Activated CD4-positive, alpha-beta T cell treated with anti-CD3 and anti-CD28 coated beads, Interleukin-2, amount 10 ng/mL, durations not matched to agents 24 days and 14 days (primary cell): ENCODE measurements at regions not wholly inside any gene's neighbourhood (a gene's known extent, or its start where the extent isn't known, plus 50 kb on each side); places are given as distances from the start of the nearest gene placed in this dataset.

Source experiments
- DNase-seq: peaks from one replicate; pipeline ENCODE4 v3.0.0; 2022
- H3K27ac Mint-ChIP-seq: one replicate; pipeline ENCODE4 v1.8.0; 2022; ENCODE audit warnings: mild to moderate bottlenecking, mixed read lengths
- H3K27me3 Mint-ChIP-seq: one replicate; pipeline ENCODE4 v1.8.0; 2022; ENCODE audit warnings: mixed read lengths
- H3K36me3 Mint-ChIP-seq: one replicate; pipeline ENCODE4 v1.8.0; 2022; ENCODE audit warnings: low read depth, mild to moderate bottlenecking, mixed read lengths
- H3K4me1 Mint-ChIP-seq: one replicate; pipeline ENCODE4 v1.8.0; 2021; ENCODE audit warnings: mixed read lengths
- H3K4me3 Mint-ChIP-seq: one replicate; pipeline ENCODE4 v1.8.0; 2022; ENCODE audit warnings: mild to moderate bottlenecking, moderate library complexity, mixed read lengths
- H3K9me3 Mint-ChIP-seq: one replicate; pipeline ENCODE4 v1.8.0; 2021; ENCODE audit warnings: mixed read lengths
- intact Hi-C: fragments of 100-400 bp; cut with micrococcal nuclease; formaldehyde crosslinking; loops from one replicate; pipeline ENCODE4 v1.15.1; 2023

GRCh38 chr20:63116412-63117106, 99.4 kb downstream of the YTHDF1 start:
- DNase-seq = peak; percentile 74
- no peak overlapping the region for H3K4me3 Mint-ChIP-seq
- H3K9me3 Mint-ChIP-seq = peaks cover 4% of the 10 kb centered on the region
- intact Hi-C loops = no loop called here
- H3K27ac Mint-ChIP-seq = no peak overlapping the region
- no peaks in the 10 kb centered on the region for H3K27me3 Mint-ChIP-seq
- no peaks in the 10 kb centered on the region for H3K4me1 Mint-ChIP-seq
- H3K36me3 Mint-ChIP-seq = no peaks in the 10 kb centered on the region

GRCh38 chr20:63115651-63116411, 100.1 kb downstream of the YTHDF1 start:
- H3K4me1 Mint-ChIP-seq = no peaks in the 10 kb centered on the region
- H3K9me3 Mint-ChIP-seq = peaks cover 4% of the 10 kb centered on the region
- DNase-seq = no peak
- H3K27me3 Mint-ChIP-seq = no peaks in the 10 kb centered on the region
- no peak overlapping the region for H3K4me3 Mint-ChIP-seq
- H3K27ac Mint-ChIP-seq = no peak overlapping the region
- H3K36me3 Mint-ChIP-seq = no peaks in the 10 kb centered on the region
- intact Hi-C loops = no loop called here

- H3K27ac Mint-ChIP-seq = no peak overlapping the region
- intact Hi-C loops = no loop called here
- H3K36me3 Mint-ChIP-seq = no peaks in the 10 kb centered on the region
- no peaks in the 10 kb centered on the region for H3K4me1 Mint-ChIP-seq
- no peaks in the 10 kb centered on the region for H3K27me3 Mint-ChIP-seq
- H3K9me3 Mint-ChIP-seq = peaks cover 4% of the 10 kb centered on the region
- H3K4me3 Mint-ChIP-seq = no peak overlapping the region
- no peak for DNase-seq
Observed at GRCh38 chr20:63114693-63115311, 101.1 kb downstream of the YTHDF1 start.

GRCh38 chr20:63114006-63114692, 101.8 kb downstream of the YTHDF1 start:
- Mint-ChIP-seq H3K4me3 (no peak overlapping the region), H3K4me1 (no peaks in the 10 kb centered on the region), H3K27me3 (no peaks in the 10 kb centered on the region), H3K36me3 (no peaks in the 10 kb centered on the region), H3K27ac (no peak overlapping the region), H3K9me3 (peaks cover 4% of the 10 kb centered on the region)
- DNase-seq = no peak
- intact Hi-C loops = no loop called here

GRCh38 chr20:63112491-63113219, 103.3 kb downstream of the YTHDF1 start:
- no peaks in the 10 kb centered on the region for H3K36me3 Mint-ChIP-seq
- H3K4me1 Mint-ChIP-seq = no peaks in the 10 kb centered on the region
- no peak overlapping the region for H3K4me3 Mint-ChIP-seq
- no peak overlapping the region for H3K27ac Mint-ChIP-seq
- DNase-seq = no peak
- intact Hi-C loops = no loop called here
- peaks cover 4% of the 10 kb centered on the region for H3K9me3 Mint-ChIP-seq
- no peaks in the 10 kb centered on the region for H3K27me3 Mint-ChIP-seq

GRCh38 chr20:63108247-63108646, 101.5 kb upstream of the BHLHE23 start:
- no peak overlapping the region for H3K4me3 Mint-ChIP-seq

DNA sequence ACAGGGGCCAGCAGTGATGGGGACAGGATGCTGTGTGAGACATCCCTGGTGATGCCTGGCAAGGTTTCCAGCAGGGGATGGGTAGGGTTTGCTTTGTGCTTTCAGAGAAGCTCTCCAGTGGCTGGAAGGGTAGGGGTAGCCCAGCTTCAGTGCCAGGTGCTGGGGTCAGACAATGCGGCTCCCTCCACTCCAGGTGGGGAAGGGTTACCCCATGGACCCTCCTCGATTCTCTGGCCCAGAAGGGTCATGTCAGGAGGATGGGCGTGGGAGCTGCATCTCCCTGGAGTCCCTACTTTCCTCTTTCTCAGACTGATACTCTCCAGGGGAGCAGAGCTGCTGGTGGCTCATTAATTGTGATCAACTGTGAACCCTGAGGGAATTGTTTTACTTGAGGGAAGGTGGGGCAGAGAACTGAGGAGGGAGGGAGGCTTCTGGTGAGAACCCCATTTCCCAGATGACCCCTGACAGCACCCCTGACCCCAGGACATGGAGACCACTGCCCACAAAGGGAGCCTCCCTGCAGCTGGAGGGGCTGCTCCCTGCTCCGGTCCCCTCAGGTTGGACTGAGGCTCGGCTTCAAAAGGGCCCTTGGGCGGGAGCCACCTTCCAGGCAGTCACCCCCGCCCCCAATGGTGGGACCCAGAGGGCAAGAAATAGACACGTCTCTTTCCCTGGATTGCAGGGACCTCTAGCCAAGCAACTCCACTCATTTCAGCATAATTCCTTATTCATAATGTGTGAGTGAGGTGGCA, 100.9 kb upstream of the BHLHE23 start:
- intact Hi-C loops = no loop called here
- DNase-seq = no peak
- H3K27me3 Mint-ChIP-seq = no peaks in the 10 kb centered on the region
- H3K4me1 Mint-ChIP-seq = peaks cover 2% of the 10 kb centered on the region
- no peak overlapping the region for H3K4me3 Mint-ChIP-seq
- no peak overlapping the region for H3K27ac Mint-ChIP-seq
- no peaks in the 10 kb centered on the region for H3K36me3 Mint-ChIP-seq
- H3K9me3 Mint-ChIP-seq = peaks cover 4% of the 10 kb centered on the region

More at GRCh38 chr20:63108247-63108646, 101.5 kb upstream of the BHLHE23 start:
- intact Hi-C loops = no loop called here
- DNase-seq = no peak
- Mint-ChIP-seq H3K9me3 (peaks cover 4% of the 10 kb centered on the region), H3K36me3 (no peaks in the 10 kb centered on the region), H3K4me1 (no peaks in the 10 kb centered on the region), H3K27ac (no peak overlapping the region), H3K27me3 (no peaks in the 10 kb centered on the region)

DNA sequence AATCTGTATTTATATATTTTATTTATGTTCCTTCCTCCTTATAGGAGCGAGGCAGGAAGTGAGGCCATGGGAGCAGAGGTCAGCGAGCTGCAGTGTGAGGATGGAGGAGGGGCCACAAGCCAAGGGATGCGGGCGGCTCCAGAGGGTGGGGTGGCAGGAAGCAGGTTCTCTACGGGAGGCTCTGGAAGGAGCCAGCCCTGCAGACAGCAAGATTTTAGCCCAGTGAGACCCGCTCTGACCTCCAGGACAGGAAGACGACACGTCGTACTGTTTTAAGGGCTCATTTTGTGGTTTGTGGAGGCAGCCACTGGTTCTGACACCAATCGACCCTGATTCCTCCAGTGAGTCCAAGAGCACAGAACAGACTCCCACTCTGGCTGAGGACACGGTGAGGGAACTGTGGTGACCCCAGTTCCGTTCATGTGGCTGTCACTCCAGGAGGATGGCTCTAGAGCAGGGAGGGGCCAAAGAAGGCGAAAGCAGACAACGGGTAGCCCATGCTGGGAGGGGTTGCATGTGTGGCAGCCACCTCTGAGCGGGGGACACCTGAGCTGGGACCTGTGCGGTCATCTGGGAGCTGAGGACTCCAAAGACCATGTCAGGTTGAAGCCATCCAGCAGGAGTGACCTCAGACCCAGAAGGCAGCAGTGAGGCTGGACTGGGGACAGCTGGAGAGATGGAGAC, 100.1 kb upstream of the BHLHE23 start:
- H3K9me3 Mint-ChIP-seq = peaks cover 4% of the 10 kb centered on the region
- no peak overlapping the region for H3K27ac Mint-ChIP-seq
- no peaks in the 10 kb centered on the region for H3K27me3 Mint-ChIP-seq
- intact Hi-C loops = no loop called here
- H3K4me1 Mint-ChIP-seq = peaks cover 3% of the 10 kb centered on the region
- no peak overlapping the region for H3K4me3 Mint-ChIP-seq
- no peak for DNase-seq
- no peaks in the 10 kb centered on the region for H3K36me3 Mint-ChIP-seq

GRCh38 chr20:63106108-63106764, 99.5 kb upstream of the BHLHE23 start:
- no peaks in the 10 kb centered on the region for H3K9me3 Mint-ChIP-seq
- no peaks in the 10 kb centered on the region for H3K36me3 Mint-ChIP-seq
- no peak overlapping the region for H3K4me3 Mint-ChIP-seq
- intact Hi-C loops = no loop called here
- DNase-seq = no peak
- no peak overlapping the region for H3K27ac Mint-ChIP-seq
- peaks cover 6% of the 10 kb centered on the region for H3K4me1 Mint-ChIP-seq
- peaks cover 2% of the 10 kb centered on the region for H3K27me3 Mint-ChIP-seq

DNA sequence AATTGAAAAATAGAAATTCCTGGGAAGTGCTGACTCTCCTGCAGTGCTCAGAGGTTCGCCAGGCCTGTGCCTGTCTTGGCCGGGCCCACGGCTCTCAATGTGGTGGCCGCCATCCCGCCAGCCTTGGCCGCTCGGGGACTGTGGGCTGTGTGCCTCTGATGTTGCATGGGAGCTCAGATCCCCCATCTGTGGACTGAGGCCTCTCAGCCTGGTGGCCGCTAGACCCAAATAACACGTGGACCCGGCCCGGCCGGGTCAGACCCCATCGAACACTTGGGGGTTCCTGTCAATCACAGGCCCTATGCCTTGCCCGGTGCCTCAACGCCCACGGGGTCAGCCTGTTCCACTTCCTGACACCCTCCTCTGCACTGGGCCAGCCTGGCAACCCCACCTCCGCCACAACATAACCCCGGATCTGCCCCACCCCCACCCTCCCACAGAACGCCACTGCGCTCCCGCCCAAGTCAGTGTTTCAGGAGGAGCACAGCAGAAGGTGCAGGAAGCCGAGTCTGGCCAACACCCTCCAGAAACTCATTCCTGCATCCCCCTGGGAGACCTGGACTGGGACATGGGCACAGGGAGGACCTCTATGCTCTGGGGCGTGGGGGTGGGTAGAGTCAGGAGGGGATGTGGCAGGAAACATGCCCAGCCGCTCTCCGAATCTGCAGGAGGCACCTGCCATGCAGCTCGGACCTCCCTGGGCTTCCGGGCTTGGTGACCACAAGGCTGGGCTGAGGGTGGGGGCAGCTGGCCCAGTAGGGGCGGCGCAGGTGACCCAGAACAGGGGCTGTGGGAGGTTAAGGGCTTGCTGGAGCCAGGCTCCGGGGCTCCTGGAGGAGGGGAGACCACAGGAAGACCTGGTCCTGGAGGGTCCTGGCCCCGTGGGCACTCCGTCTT, 98.7 kb upstream of the BHLHE23 start:
- no peak overlapping the region for H3K27ac Mint-ChIP-seq
- peaks cover 6% of the 10 kb centered on the region for H3K4me1 Mint-ChIP-seq
- DNase-seq = no peak
- H3K27me3 Mint-ChIP-seq = peaks cover 2% of the 10 kb centered on the region
- intact Hi-C loops = no loop called here
- no peak overlapping the region for H3K4me3 Mint-ChIP-seq
- no peaks in the 10 kb centered on the region for H3K36me3 Mint-ChIP-seq
- H3K9me3 Mint-ChIP-seq = no peaks in the 10 kb centered on the region

DNA sequence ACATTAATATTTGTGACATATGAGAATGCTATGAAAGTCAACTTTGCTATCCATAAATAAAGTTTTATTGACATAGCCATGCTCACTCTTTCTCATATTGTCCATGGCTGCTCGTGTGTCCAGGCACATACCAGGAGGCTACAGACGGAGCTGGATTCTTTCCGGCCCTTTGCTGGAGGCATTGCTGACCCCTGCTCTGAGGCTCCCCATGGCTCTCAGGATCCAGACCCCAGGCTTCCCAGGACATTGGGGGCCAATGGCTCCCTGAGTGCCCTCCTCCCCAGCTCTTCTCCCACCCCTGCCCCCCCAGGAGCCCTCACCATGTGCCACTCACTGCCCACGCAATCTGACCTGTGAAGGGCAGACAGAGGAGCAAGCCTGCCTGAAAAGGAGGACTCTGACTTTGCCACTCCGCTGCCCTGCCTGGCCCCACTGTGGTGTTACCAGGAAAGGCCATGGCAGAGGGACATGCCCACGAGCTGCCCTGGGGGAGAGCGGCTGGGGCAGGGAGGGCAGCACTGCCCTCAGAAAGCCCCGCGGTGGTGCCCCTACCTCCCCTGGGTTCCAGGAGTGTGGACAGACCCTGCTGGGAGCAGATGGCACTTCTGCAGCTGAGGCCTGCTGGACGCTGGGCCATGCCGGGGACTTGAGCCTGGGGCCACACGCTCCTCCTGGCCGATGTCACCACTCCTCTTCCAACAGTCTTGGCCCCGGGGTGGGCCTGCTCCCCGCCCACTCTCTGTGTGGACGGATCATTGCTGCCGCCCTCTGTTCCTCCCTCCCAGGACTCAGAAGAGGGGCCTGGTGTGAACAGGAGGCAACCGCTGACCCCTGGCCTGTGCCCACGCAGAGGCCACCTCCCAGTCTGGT, 97.8 kb upstream of the BHLHE23 start:
- Mint-ChIP-seq H3K27me3 (peaks cover 2% of the 10 kb centered on the region), H3K27ac (no peak overlapping the region), H3K4me1 (peaks cover 6% of the 10 kb centered on the region), H3K9me3 (no peaks in the 10 kb centered on the region), H3K36me3 (no peaks in the 10 kb centered on the region), H3K4me3 (no peak overlapping the region)
- DNase-seq = no peak
- intact Hi-C loops = no loop called here
